Activated CD8-positive, alpha-beta T cell treated with anti-CD3 and anti-CD28 coated beads for 36 hours (primary cell): ENCODE measurements at regions not wholly inside any gene's neighbourhood (a gene's known extent, or its start where the extent isn't known, plus 50 kb on each side); places are given as distances from the start of the nearest gene placed in this dataset.

Source experiments
- ATAC-seq: fragments of 200-7000 bp; cut with Tn5 transposase; one replicate; pipeline ENCODE4 v1.10.0; 2021; ENCODE audit warnings: mild to moderate bottlenecking, moderate library complexity
- CTCF ChIA-PET: fragments of 350-600 bp; sonication (Branson Sonifier 250); formaldehyde crosslinking; loops from one replicate; lab custom pipeline; 2021; ENCODE audit warnings: antibody characterized with exemption; lab: Charles Lee
- POLR2A ChIA-PET: fragments of 350-600 bp; sonication (Branson Sonifier 250); formaldehyde crosslinking; loops from one replicate; lab custom pipeline; 2021; ENCODE audit warnings: antibody characterized with exemption; lab: Charles Lee
- DNase-seq: peaks from one replicate; pipeline ENCODE4 v3.0.0-alpha.2; 2020
- H3K27ac Mint-ChIP-seq: one replicate; pipeline ENCODE4 v1.8.0; 2021; ENCODE audit warnings: mild to moderate bottlenecking, mixed read lengths
- H3K27me3 Mint-ChIP-seq: one replicate; pipeline ENCODE4 v1.8.0; 2021; ENCODE audit warnings: mixed read lengths
- H3K36me3 Mint-ChIP-seq: one replicate; pipeline ENCODE4 v1.8.0; 2021; ENCODE audit warnings: low read depth, mixed read lengths
- H3K4me1 Mint-ChIP-seq: one replicate; pipeline ENCODE4 v1.8.0; 2021; ENCODE audit warnings: low read depth, mixed read lengths
- H3K4me3 Mint-ChIP-seq: one replicate; pipeline ENCODE4 v1.8.0; 2021; ENCODE audit warnings: mild to moderate bottlenecking, moderate library complexity, mixed read lengths
- H3K9me3 Mint-ChIP-seq: one replicate; pipeline ENCODE4 v1.8.0; 2021; ENCODE audit warnings: mixed read lengths
- intact Hi-C: fragments of 100-400 bp; cut with micrococcal nuclease; formaldehyde crosslinking; loops from one replicate; pipeline ENCODE4 v1.10.0; 2022
- TF ChIP-seq, protein P1 (sequence below): fragments of 200-600 bp; IDR thresholded peaks from one replicate; pipeline ENCODE4 v1.8.0; 2022; ENCODE audit warnings: antibody characterized with exemption, mild to moderate bottlenecking

DNA sequence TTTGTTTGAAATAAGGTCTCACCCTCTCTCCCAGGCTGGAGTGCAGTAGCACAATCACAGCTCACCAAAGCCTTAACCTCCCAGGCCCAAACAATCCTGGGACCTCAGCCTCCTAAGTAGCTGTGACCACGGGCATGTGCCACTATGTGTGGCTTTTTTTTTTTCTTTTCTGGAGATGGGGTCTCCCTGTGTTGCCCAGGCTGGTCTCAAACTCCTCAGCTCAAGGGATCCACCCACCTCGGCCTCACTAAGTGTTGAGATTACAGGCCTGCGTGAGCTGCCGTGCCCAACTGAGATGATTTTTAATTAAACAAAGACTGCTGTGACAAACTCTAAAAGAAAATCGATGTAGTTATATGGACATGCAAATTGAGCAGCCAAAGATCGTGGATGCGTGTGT, 768.4 kb upstream of the ADGRL2 start:
- no peaks in the 10 kb centered on the region for H3K36me3 Mint-ChIP-seq

DNA sequence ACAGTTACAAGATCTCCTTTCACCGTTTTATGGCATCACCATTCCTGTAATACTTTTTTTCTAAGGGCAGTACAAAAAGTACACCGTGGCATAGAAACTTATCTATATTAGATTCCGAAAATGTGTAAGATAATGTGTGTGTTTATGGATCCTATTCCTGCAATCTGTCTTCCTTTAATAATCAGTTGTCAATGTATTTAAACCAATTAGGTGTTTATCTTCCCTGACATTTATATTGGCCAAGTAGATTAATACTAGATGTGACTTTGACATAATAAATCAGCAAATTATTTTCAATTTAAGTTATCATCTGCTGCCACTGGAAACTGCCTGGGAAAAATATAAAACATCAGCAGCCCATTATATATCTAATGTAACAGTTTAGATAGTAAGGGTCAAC, 770.3 kb upstream of the ADGRL2 start:
- CTCF ChIA-PET = no interaction called here
- no peaks in the 10 kb centered on the region for H3K36me3 Mint-ChIP-seq
- ATAC-seq (no peak), DNase-seq (no peak)
- TF ChIP-seq, protein P1, sequence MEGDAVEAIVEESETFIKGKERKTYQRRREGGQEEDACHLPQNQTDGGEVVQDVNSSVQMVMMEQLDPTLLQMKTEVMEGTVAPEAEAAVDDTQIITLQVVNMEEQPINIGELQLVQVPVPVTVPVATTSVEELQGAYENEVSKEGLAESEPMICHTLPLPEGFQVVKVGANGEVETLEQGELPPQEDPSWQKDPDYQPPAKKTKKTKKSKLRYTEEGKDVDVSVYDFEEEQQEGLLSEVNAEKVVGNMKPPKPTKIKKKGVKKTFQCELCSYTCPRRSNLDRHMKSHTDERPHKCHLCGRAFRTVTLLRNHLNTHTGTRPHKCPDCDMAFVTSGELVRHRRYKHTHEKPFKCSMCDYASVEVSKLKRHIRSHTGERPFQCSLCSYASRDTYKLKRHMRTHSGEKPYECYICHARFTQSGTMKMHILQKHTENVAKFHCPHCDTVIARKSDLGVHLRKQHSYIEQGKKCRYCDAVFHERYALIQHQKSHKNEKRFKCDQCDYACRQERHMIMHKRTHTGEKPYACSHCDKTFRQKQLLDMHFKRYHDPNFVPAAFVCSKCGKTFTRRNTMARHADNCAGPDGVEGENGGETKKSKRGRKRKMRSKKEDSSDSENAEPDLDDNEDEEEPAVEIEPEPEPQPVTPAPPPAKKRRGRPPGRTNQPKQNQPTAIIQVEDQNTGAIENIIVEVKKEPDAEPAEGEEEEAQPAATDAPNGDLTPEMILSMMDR = no peak
- no peaks in the 10 kb centered on the region for H3K4me1 Mint-ChIP-seq
- H3K27me3 Mint-ChIP-seq = no peaks in the 10 kb centered on the region
- H3K27ac Mint-ChIP-seq = no peak overlapping the region
- H3K9me3 Mint-ChIP-seq = peaks cover 9% of the 10 kb centered on the region
- intact Hi-C loops = no loop called here
- H3K4me3 Mint-ChIP-seq = no peak overlapping the region
- POLR2A ChIA-PET = no interaction called here

More for the DNA sequence above, 768.4 kb upstream of the ADGRL2 start:
- intact Hi-C loops = no loop called here
- Mint-ChIP-seq H3K4me1 (no peaks in the 10 kb centered on the region), H3K9me3 (peaks cover 7% of the 10 kb centered on the region), H3K27me3 (no peaks in the 10 kb centered on the region), H3K4me3 (no peak overlapping the region), H3K27ac (no peak overlapping the region)
- DNase-seq = no peak
- ChIA-PET CTCF (no interaction called here), POLR2A (no interaction called here)
- no peak for ATAC-seq
- TF ChIP-seq, protein P1 = no peak

DNA sequence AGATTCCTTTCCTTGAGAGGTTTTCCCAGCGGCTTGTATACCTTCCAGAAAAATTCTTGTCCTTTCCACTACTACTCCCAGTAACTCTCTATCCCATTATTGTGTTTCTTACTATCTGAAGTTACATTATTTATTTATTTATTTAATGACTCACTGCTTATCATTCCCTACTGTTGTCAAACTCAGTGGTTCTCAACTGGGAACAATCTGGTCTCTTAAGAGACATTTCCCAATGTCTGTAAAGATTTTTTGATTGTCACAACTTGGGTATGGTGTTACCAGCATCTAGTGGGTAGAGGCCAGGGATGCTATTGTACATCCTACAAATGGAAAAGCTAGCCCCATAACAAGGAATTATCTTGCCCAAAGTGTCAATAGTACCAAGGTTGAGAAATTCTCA, 771.5 kb upstream of the ADGRL2 start:
- no peaks in the 10 kb centered on the region for H3K27me3 Mint-ChIP-seq
- ATAC-seq (no peak), DNase-seq (no peak)
- intact Hi-C loops = no loop called here
- no peak overlapping the region for H3K4me3 Mint-ChIP-seq
- H3K27ac Mint-ChIP-seq = no peak overlapping the region
- H3K36me3 Mint-ChIP-seq = no peaks in the 10 kb centered on the region
- POLR2A ChIA-PET = no interaction called here
- CTCF ChIA-PET = no interaction called here
- H3K9me3 Mint-ChIP-seq = peaks cover 7% of the 10 kb centered on the region
- TF ChIP-seq, protein P1 = no peak
- no peaks in the 10 kb centered on the region for H3K4me1 Mint-ChIP-seq

DNA sequence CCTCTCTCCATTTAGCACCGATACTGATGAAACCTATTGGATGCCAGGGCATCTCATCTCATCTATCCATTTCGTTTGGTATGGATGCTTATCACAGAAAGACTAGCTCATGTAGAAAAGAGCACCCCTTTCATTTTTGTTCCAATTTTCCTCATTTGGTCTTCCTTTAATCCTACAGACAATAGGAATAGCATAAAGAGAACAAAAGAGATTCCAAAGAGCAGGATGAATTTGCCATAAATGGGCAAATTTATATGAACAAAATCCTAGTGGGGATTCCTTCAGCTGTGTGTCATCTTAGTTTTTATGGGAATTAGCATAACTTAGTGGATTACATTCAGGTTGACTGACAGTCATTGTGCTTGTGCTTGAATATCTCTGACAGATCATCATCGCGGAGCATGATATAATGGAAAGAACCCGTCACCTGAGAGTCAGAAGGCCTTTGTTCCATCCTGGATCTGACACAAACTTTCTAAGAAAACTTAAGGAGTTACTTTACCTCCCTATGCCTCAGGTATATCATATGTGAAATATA, 777.5 kb upstream of the ADGRL2 start:
- ChIA-PET CTCF (no interaction called here), POLR2A (no interaction called here)
- no peak overlapping the region for H3K27ac Mint-ChIP-seq
- H3K27me3 Mint-ChIP-seq = no peaks in the 10 kb centered on the region
- H3K4me3 Mint-ChIP-seq = no peak overlapping the region
- no peaks in the 10 kb centered on the region for H3K4me1 Mint-ChIP-seq
- H3K36me3 Mint-ChIP-seq = no peaks in the 10 kb centered on the region
- TF ChIP-seq, protein P1 = no peak
- intact Hi-C loops = no loop called here
- DNase-seq = no peak
- ATAC-seq = no peak
- peaks cover 7% of the 10 kb centered on the region for H3K9me3 Mint-ChIP-seq

DNA sequence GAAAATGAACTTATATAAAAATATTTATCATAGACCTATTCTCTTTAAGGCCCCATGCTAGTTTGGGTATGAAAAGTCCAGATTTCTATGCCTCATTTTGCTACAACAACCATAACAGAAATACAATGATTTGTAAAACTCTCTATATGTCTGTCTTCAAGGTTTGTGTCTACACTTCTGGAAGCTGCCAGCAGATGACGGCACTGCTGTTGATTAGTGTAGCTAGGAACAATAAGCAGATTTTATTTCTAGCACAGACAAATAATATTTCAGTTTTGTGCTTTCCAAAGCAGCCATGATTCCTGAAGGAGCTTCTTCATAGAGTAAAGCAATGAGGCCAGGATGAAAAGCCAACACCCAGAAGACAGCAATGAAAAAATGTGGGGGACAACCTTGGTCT, 779.6 kb upstream of the ADGRL2 start:
- ChIA-PET POLR2A (no interaction called here), CTCF (interaction anchor here (0.7 kb wide), 1 partner anchor 15 kb away, joined by 3 read pairs; no protein-coding TSS in a partner anchor)
- peaks cover 10% of the 10 kb centered on the region for H3K9me3 Mint-ChIP-seq
- no peak overlapping the region for H3K27ac Mint-ChIP-seq
- DNase-seq (no peak), ATAC-seq (no peak)
- no peaks in the 10 kb centered on the region for H3K27me3 Mint-ChIP-seq
- no peaks in the 10 kb centered on the region for H3K36me3 Mint-ChIP-seq
- intact Hi-C loops = no loop called here
- TF ChIP-seq, protein P1 = no peak
- no peaks in the 10 kb centered on the region for H3K4me1 Mint-ChIP-seq
- H3K4me3 Mint-ChIP-seq = no peak overlapping the region
